K562 (cell line): ENCODE measurements at regions not wholly inside any gene's neighbourhood (a gene's known extent, or its start where the extent isn't known, plus 50 kb on each side); places are given as distances from the start of the nearest gene placed in this dataset.

Source experiments
- ATAC-seq: fragments of 200-7000 bp; cut with Tn5 transposase; 3 replicates; pipeline ENCODE4 v1.9.1; 2020; ENCODE audit warnings: moderate library complexity
- BruUV-seq: library from RNA; stranded (reverse); fragments of 400-500 nt; replicated peaks from 2 replicates; lab custom pipeline; 2021; lab: Mats Ljungman, UMichigan
- CTCF ChIA-PET: fragments of 300-600 bp; formaldehyde crosslinking; extraction: SDS; loops from one replicate; lab custom pipeline; 2021; ENCODE audit warnings: low intra/inter-chr PET ratio; lab: Yijun Ruan, JAX
- POLR2A ChIA-PET: fragments of 300-600, 350-650 bp; sonication (Branson Sonifier 250); formaldehyde crosslinking; extraction: SDS; loops from one replicate; lab custom pipeline; 2021; ENCODE audit warnings: antibody characterized with exemption, inconsistent platforms; lab: Yijun Ruan, JAX
- DNase-seq, 4 experiments: peaks; one replicate each; pipeline versions ENCODE4 v3.0.0 to v3.0.0-alpha.2; 2011 to 2018; ENCODE audit warnings: low spot score in 3 of 4, mixed read lengths in 3 of 4; ENCODE audit errors: extremely low read depth in 1 of 4
- FAIRE-seq: peaks from 2 replicates; lab custom pipeline; 2011; peaks lifted over from hg19 to GRCh38; lab: Jason Lieb, UNC
- H2AFZ ChIP-seq: 2 replicates; pipeline ENCODE4 v1.6.0; 2011; ENCODE audit warnings: low read depth, low read length, control low read depth, inconsistent platforms
- H3K27ac ChIP-seq: fragments of 200-600 bp; 3 replicates; pipeline ENCODE4 v1.8.0; 2011; ENCODE audit warnings: low read depth, mild to moderate bottlenecking, control low read depth, inconsistent platforms, low read length, moderate library complexity, mixed read lengths; ENCODE audit errors: extremely low read depth
- H3K27me3 ChIP-seq, 2 experiments: fragments of 300-600 bp in 1 of 2; 2 replicates in 1 of 2; 3 replicates in 1 of 2; pipeline versions ENCODE4 v1.6.0 to v1.8.0; 2011; ENCODE audit warnings: inconsistent platforms in 2 of 2, low read length in 2 of 2, mild to moderate bottlenecking in 1 of 2, mixed read lengths in 1 of 2, moderate library complexity in 1 of 2; ENCODE audit not compliant: control insufficient read depth in 2 of 2, insufficient read depth in 2 of 2
- H3K36me3 ChIP-seq: fragments of 300-600 bp; 3 replicates; pipeline ENCODE4 v1.8.0; 2011; ENCODE audit warnings: mild to moderate bottlenecking, low read length, inconsistent platforms; ENCODE audit not compliant: control insufficient read depth, insufficient read depth
- H3K4me1 ChIP-seq, 2 experiments: fragments of 200-600 bp in 1 of 2; replicated peaks in 1 of 2; 2 replicates in 1 of 2; 3 replicates in 1 of 2; pipeline versions ENCODE4 v1.5.1 to v1.8.0; 2011; ENCODE audit warnings: inconsistent platforms in 2 of 2, low read length in 2 of 2, mild to moderate bottlenecking in 1 of 2, mixed read lengths in 1 of 2, moderate library complexity in 1 of 2; ENCODE audit not compliant: control insufficient read depth in 2 of 2, insufficient read depth in 2 of 2
- H3K4me2 ChIP-seq: 2 replicates; pipeline ENCODE4 v1.6.1; 2011; ENCODE audit warnings: low read length, control low read depth, inconsistent platforms, mixed read lengths; ENCODE audit not compliant: insufficient read depth
- H3K4me3 ChIP-seq: fragments of 200-600 bp; sonication (generic), shearing (Covaris generic); 2 replicates; pipeline ENCODE4 v1.5.1; 2016; ENCODE audit warnings: control low read depth, inconsistent platforms
- H3K79me2 ChIP-seq: fragments of 200-600 bp; 3 replicates; pipeline ENCODE4 v1.8.0; 2011; ENCODE audit warnings: low read length, inconsistent platforms; ENCODE audit not compliant: control insufficient read depth, insufficient read depth
- H3K9ac ChIP-seq, 2 experiments: 2 replicates each; pipeline versions ENCODE4 v1.6.0 to v1.6.1; 2011; ENCODE audit warnings: low read depth in 2 of 2, low read length in 2 of 2, control low read depth in 1 of 2, inconsistent platforms in 1 of 2, mild to moderate bottlenecking in 1 of 2, mixed read lengths in 1 of 2; ENCODE audit not compliant: insufficient read depth in 1 of 2
- H3K9me1 ChIP-seq: one replicate; pipeline ENCODE4 v1.6.0; 2011; ENCODE audit warnings: inconsistent platforms, mild to moderate bottlenecking, low read length, moderate library complexity; ENCODE audit not compliant: control insufficient read depth, insufficient read depth
- H3K9me3 ChIP-seq: replicated peaks from 2 replicates; pipeline ENCODE4 v1.5.1; 2011; ENCODE audit warnings: low read depth, low read length, inconsistent platforms; ENCODE audit not compliant: control insufficient read depth, insufficient read depth
- H4K20me1 ChIP-seq: replicated peaks from 2 replicates; pipeline ENCODE4 v1.6.1; 2011; ENCODE audit warnings: low read length, inconsistent platforms, mixed read lengths; ENCODE audit not compliant: control insufficient read depth, insufficient read depth
- CTCF ChIP-seq, 3 experiments: IDR thresholded peaks in 2 of 3; conservative IDR thresholded peaks in 1 of 3; 2 replicates each; pipeline ENCODE4 v1.5.1; 2011 to 2012; ENCODE audit warnings: low read length in 3 of 3, mild to moderate bottlenecking in 3 of 3, control low read depth in 2 of 3, improper control_type of control experiment in 1 of 3, inconsistent platforms in 1 of 3, low read depth in 1 of 3, mixed read lengths in 1 of 3, moderate library complexity in 1 of 3; ENCODE audit not compliant: insufficient read depth in 2 of 3
- ELK1 ChIP-seq: sonication (generic); formaldehyde crosslinking; IDR thresholded peaks from 2 replicates; pipeline ENCODE4 v1.8.1; 2022; ENCODE audit warnings: missing genetic modification reagents
- KLF6 ChIP-seq: fragments of 250-450 bp; sonication (Bioruptor Pico); IDR thresholded peaks from 2 replicates; pipeline ENCODE4 v1.4.0; 2020; ENCODE audit warnings: mild to moderate bottlenecking, moderate library complexity, borderline replicate concordance
- MYBL2 ChIP-seq, 2 experiments: fragments of 450-650 bp in 1 of 2; sonication (generic) in 1 of 2; formaldehyde crosslinking in 1 of 2; IDR thresholded peaks; 2 replicates each; pipeline versions ENCODE4 v1.6.1 to v1.8.1; 2017 to 2022; ENCODE audit warnings: borderline replicate concordance in 1 of 2, inconsistent platforms in 1 of 2, low read depth in 1 of 2, mild to moderate bottlenecking in 1 of 2, missing genetic modification reagents in 1 of 2, moderate library complexity in 1 of 2
- TSHZ1 ChIP-seq: fragments of 250-450 bp; sonication (Bioruptor Pico); IDR thresholded peaks from 2 replicates; pipeline ENCODE4 v1.4.0; 2020; ENCODE audit warnings: mild to moderate bottlenecking, moderate library complexity
- ZBTB8A ChIP-seq: fragments of 450-650 bp; IDR thresholded peaks from 2 replicates; pipeline ENCODE4 v1.6.1; 2018; ENCODE audit warnings: mild to moderate bottlenecking, moderate library complexity; ENCODE audit not compliant: partially characterized antibody
- ZKSCAN3 ChIP-seq: fragments of 250-450 bp; sonication (Bioruptor Pico); IDR thresholded peaks from 2 replicates; pipeline ENCODE4 v1.4.0; 2020
- ZNF57 ChIP-seq: fragments of 450-650 bp; formaldehyde crosslinking; IDR thresholded peaks from 2 replicates; pipeline ENCODE4 v1.4.0; 2020; ENCODE audit warnings: mild to moderate bottlenecking, moderate library complexity
- WGBS: fragments of 100-300 bp; shearing (Covaris generic); methylation state at CpG from one replicate; pipeline ENCODE4 v1.1.6; 2016; ENCODE audit warnings: low coverage, mixed read lengths; ENCODE audit not compliant: insufficient coverage; ENCODE audit errors: missing lambda C conversion rate; 5-methylcytosine and 5-hydroxymethylcytosine counted together
- in situ Hi-C: fragments of 300-500 bp; cut with MboI; formaldehyde crosslinking; loops from 4 replicates; pipeline ENCODE4 v1.15.0; 2018; ENCODE audit warnings: inconsistent platforms, mixed read lengths
- intact Hi-C: fragments of 100-400 bp; cut with micrococcal nuclease; formaldehyde crosslinking; loops from 2 replicates; pipeline ENCODE4 v1.14.2; 2022
- TF ChIP-seq, protein P1 (sequence below): fragments of 250-450 bp; sonication (Bioruptor Pico); IDR thresholded peaks from 2 replicates; pipeline ENCODE4 v1.6.1; 2021; ENCODE audit warnings: mild to moderate bottlenecking
- TF ChIP-seq, protein P2 (sequence below): fragments of 450-650 bp; IDR thresholded peaks from one replicate; pipeline ENCODE4 v1.6.1; 2018; ENCODE audit warnings: mild to moderate bottlenecking, moderate library complexity; ENCODE audit not compliant: partially characterized antibody
- TF ChIP-seq, protein P3 (sequence below): fragments of 450-650 bp; IDR thresholded peaks from 2 replicates; pipeline ENCODE4 v1.6.1; 2016; ENCODE audit warnings: antibody characterized with exemption

GRCh38 chr7:98557538-98558031 is 59.5 kb upstream of the NPTX2 start:
- Histone ChIP-seq H3K36me3 (no peaks in the 10 kb centered on the region), H3K9me3 (no peaks in the 10 kb centered on the region), H4K20me1 (no peaks in the 10 kb centered on the region), H3K27ac (no peak overlapping the region), H3K4me1 (no peaks in the 10 kb centered on the region), H2AFZ (no peak overlapping the region), H3K9ac (no peak overlapping the region), H3K79me2 (no peaks in the 10 kb centered on the region), H3K27me3 (peaks cover 3 to 31% of the 10 kb centered on the region in 2 experiments; a peak in 2 of 5 replicates), H3K4me3 (no peak overlapping the region), H3K4me2 (no peak overlapping the region), H3K9me1 (no peaks in the 10 kb centered on the region)
- under 1% methylated on average over 11 of the region's 11 CpGs for WGBS
- intact Hi-C loops, result no loop called here
- TF ChIP-seq, protein P1, sequence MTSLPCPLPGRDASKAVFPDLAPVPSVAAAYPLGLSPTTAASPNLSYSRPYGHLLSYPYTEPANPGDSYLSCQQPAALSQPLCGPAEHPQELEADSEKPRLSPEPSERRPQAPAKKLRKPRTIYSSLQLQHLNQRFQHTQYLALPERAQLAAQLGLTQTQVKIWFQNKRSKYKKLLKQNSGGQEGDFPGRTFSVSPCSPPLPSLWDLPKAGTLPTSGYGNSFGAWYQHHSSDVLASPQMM (CRISPR knock-in tag), result no peak
- TF ChIP-seq KLF6 (CRISPR knock-in tag) (no peak), ZKSCAN3 (CRISPR knock-in tag) (no peak), ZNF57 (no peak), ELK1 (no peak), MYBL2 (IDR thresholded peaks at IDR 0.05; ENCODE audit: low read depth) (no peak), MYBL2 (CRISPR knock-in tag; IDR thresholded peaks at IDR 0.05; ENCODE audit: borderline replicate concordance) (no peak), ZBTB8A (no peak), CTCF (IDR thresholded peaks at IDR 0.05 in 2 of 3, conservative IDR thresholded peaks at IDR 0.05 in 1 of 3; ENCODE audit: insufficient read depth in 2 of 3, low read depth in 1 of 3, low read length in 3 of 3) (no peak), TSHZ1 (CRISPR knock-in tag) (no peak)
- TF ChIP-seq, protein P2, sequence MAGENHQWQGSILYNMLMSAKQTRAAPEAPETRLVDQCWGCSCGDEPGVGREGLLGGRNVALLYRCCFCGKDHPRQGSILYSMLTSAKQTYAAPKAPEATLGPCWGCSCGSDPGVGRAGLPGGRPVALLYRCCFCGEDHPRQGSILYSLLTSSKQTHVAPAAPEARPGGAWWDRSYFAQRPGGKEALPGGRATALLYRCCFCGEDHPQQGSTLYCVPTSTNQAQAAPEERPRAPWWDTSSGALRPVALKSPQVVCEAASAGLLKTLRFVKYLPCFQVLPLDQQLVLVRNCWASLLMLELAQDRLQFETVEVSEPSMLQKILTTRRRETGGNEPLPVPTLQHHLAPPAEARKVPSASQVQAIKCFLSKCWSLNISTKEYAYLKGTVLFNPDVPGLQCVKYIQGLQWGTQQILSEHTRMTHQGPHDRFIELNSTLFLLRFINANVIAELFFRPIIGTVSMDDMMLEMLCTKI, result no peak
- TF ChIP-seq, protein P3, sequence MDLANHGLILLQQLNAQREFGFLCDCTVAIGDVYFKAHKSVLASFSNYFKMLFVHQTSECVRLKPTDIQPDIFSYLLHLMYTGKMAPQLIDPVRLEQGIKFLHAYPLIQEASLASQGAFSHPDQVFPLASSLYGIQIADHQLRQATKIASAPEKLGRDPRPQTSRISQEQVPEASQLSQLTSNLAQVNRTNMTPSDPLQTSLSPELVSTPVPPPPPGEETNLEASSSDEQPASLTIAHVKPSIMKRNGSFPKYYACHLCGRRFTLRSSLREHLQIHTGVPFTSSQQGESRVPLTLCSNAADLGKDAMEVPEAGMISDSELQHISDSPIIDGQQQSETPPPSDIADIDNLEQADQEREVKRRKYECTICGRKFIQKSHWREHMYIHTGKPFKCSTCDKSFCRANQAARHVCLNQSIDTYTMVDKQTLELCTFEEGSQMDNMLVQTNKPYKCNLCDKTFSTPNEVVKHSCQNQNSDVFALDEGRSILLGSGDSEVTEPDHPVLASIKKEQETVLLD, result no peak
- DNase-seq (no peak), FAIRE-seq (no peak), ATAC-seq (no peak)
- in situ Hi-C loops, result no loop called here
- no TSS peak for BruUV-seq
- ChIA-PET CTCF (no interaction called here), POLR2A (no interaction called here)
